HG02798 (cell line): ENCODE measurements at regions not wholly inside any gene's neighbourhood (a gene's known extent, or its start where the extent isn't known, plus 50 kb on each side); places are given as distances from the start of the nearest gene placed in this dataset.

Experiments used
- ATAC-seq: cut with Tn5 transposase; IDR thresholded peaks from one replicate; pipeline ENCODE4 v1.9.1; 2021; ENCODE audit warnings: mild to moderate bottlenecking; ENCODE audit not compliant: unreplicated experiment, poor library complexity

DNA sequence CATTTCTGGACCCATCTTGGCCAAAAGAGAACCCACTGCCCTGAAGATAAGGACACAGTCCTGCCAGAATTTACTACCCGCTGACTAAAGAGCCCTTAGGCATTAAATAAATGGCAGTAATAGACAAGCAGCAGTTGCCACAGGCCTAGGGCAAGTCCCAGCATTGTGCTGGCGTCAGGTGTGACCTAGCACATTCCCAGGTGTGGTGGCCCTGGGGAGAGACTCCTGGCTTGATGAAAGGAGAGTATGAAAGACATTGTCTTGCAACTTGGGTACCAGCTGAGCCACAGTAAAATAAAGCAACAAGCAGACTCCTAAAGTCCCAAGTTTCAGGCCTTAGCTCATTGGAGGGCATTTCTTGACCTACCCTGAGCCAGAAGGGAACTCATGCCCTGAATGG is 715.7 kb upstream of the SORCS1 start:
- no peak for ATAC-seq

DNA sequence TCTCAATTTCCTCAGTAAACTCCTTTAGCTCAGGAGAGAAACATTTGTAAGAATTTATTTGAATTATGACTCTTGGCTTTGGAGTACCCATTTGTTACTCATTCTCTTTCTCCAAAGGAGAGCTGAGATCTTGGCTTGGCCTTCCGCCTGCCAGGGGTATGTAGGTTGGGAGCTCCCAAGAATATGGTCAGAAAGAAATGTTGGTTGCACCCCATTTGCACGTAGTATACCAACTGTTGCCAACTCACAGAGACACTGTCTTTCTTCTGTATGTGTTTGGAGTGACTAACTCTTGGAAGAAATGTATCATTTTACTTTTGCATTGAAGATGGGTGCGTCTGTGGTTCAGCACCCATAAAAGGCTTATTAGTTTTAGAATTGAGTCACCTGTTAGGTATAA is 708.5 kb upstream of the SORCS1 start:
- no peak for ATAC-seq

GRCh38 chr10:107865691-107866090 is 701.2 kb upstream of the SORCS1 start:
- no peak for ATAC-seq

DNA sequence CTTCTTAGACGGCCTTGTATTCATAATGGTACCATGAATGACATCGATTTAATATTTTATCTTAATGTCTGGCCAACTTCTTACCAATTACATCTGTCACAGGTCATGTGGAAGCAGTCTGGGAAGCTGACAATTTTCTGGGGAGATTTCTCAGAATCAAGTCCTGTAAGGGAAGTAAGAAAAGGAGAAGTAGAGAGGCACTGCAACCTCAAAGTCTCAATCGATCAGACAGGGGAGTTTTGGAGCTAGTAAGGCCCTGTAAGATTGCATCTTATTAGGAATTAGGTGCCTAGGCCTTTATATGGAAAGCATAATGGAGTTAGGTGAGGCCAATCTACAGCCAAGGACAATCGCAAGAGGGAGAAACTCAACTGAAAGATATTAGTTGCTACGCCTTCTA is 694.6 kb upstream of the SORCS1 start:
- peak; percentile 42 for ATAC-seq

DNA sequence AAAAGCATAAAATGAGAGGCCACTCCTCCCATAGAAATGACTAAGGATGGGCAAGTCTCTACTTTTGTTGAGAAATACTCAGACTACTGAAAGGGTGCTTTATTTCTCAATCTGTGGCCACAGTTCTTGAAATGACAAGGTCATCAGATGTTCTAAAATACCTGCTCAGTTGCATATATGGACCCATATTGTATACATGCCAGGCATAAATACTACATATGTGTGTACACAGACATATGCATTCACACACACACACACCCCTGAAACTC is 691.5 kb upstream of the SORCS1 start:
- no peak for ATAC-seq

GRCh38 chr10:107855301-107856046 is 691.0 kb upstream of the SORCS1 start:
- ATAC-seq, result no peak

GRCh38 chr10:107848726-107849360 is 684.3 kb upstream of the SORCS1 start:
- no peak for ATAC-seq

DNA sequence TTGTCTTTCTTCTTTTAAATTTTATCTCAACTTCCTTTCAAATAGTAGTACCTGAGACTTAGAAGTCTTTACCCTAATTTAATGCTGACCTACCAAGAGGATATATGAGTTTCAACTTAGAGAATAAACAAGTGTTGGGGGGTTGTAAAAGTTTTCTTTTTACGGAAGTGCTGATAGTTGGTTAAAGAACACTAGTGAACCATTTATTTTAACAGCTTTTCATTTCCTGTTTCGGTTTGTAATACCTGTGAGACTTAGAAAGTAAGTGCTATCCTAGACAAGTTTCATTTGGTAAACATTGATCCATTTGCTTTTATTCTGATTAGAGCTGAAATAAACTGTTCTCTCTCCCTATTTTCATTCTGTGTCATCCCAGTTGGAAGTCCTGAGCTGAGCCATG is 683.1 kb upstream of the SORCS1 start:
- peak; percentile 93 for ATAC-seq

GRCh38 chr10:107834706-107835105 is 670.2 kb upstream of the SORCS1 start:
- no peak for ATAC-seq

DNA sequence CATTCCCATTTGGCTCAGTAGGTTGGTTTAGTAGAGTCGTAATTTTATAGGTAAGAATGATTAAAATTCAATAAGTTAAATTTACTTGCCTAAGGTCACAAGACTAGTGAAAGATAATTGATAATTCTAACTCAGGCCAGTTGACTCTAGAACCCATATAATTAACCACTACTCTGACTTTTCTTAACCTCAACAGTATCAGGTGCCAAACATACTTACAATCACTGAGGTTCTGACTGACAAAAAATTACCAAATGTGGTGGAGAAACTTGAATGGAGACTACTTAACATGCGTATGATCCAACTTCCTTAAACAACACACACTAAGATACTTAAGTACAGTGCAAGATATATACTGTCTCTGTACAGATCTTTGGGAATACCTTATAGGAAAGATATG is 667.3 kb upstream of the SORCS1 start:
- ATAC-seq, result no peak

DNA sequence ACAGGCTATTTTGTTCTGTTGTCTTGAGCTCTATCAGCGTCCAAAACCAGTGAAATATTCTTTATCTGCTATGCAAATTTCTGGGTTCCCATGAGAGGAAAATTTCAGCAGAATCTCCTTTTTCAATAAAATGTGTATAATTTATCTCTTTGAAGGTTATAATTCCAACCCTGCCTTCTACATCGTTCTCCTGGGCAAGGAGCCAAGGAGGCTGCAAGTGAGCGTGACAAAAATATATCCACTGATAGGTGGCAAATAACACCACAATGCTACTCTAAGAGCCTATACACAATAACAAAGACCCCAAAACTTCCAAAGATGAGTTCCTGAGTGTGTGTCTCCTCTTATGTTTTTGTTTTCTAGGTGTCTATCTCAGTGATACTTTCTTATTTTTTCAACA is 664.7 kb upstream of the SORCS1 start:
- ATAC-seq, result no peak

- no peak for ATAC-seq
Measured at GRCh38 chr10:107826171-107826570, 661.7 kb upstream of the SORCS1 start.

GRCh38 chr10:107814865-107815487 is 650.5 kb upstream of the SORCS1 start:
- peak; percentile 86 for ATAC-seq

GRCh38 chr10:107813451-107814162 is 649.1 kb upstream of the SORCS1 start:
- no peak for ATAC-seq

GRCh38 chr10:107809889-107810288 is 645.4 kb upstream of the SORCS1 start:
- no peak for ATAC-seq

DNA sequence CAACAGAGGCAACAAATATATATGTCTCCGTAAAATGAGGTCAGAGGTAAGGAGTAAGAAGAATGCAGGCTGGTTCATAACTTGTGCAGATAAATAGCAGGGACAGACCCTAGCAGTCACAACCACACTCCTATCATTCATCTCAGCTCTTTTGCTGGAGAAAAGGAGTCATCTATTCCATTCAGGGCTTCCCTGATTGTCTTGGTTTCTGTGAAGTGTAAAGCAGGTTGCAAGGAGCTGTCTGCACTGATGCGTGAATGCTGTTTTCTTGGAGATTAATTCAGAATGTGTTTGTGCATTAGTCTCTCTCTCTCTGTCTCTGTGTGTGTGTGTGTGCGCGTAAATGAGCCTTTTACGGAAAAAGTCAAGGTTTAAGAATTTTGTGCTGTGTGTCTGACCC is 643.3 kb upstream of the SORCS1 start:
- no peak for ATAC-seq

- ATAC-seq, result no peak
Measured at GRCh38 chr10:107806026-107806425, 641.5 kb upstream of the SORCS1 start.

DNA sequence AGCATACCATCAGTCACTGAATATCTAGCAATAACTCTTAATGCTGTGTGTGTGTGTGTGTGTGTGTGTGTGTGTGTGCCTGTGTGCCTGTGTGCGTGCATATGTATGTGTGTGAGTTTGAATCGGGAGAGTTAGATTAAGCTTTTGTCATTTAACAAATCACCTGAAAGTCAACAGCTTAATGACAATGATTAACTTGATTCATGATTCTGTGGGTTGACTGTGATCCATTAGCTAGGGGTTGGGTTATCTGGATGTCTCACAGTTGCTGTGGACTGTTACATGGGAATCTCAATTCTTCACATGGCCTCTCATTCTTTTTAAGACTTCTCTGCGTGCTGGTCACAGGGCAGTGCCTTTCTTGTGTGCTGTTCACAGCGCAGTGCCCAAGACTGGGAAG is 639.0 kb upstream of the SORCS1 start:
- ATAC-seq, result no peak

- ATAC-seq, result no peak
Measured at GRCh38 chr10:107800061-107800460, 635.6 kb upstream of the SORCS1 start.

GRCh38 chr10:107790271-107790670 is 625.8 kb upstream of the SORCS1 start:
- ATAC-seq, result no peak

- no peak for ATAC-seq
Measured at GRCh38 chr10:107771066-107771465, 606.6 kb upstream of the SORCS1 start.
